ENCODE measurements at regions not wholly inside any gene's neighbourhood (a gene's known extent, or its start where the extent isn't known, plus 50 kb on each side); places are given as distances from the start of the nearest gene placed in this dataset.
"Not testable (repeated sequence)": the region's sequence is repeated elsewhere in the genome, so short reads cannot be mapped to it uniquely, and the experiment has no call there.

- no peak for ATAC-seq
- TF ChIP-seq ZFP3 (CRISPR knock-in tag; IDR thresholded peaks at IDR 0.05) (no peak), TOX (CRISPR knock-in tag; IDR thresholded peaks at IDR 0.05; ENCODE audit: borderline replicate concordance) (no peak), ARNTL (CRISPR knock-in tag; IDR thresholded peaks at IDR 0.05; ENCODE audit: borderline replicate concordance, low read depth) (no peak), BACH2 (CRISPR knock-in tag; IDR thresholded peaks at IDR 0.05; ENCODE audit: borderline replicate concordance) (no peak), GLIS3 (CRISPR knock-in tag; IDR thresholded peaks at IDR 0.05) (no peak), ZC3H10 (CRISPR knock-in tag; IDR thresholded peaks at IDR 0.05) (no peak), TSHZ2 (CRISPR knock-in tag; IDR thresholded peaks at IDR 0.05) (no peak), ZNF70 (CRISPR knock-in tag; IDR thresholded peaks at IDR 0.05) (no peak), RARB (CRISPR knock-in tag; IDR thresholded peaks at IDR 0.05) (no peak), ZNF565 (CRISPR knock-in tag; conservative IDR thresholded peaks at IDR 0.05; ENCODE audit: low read depth) (no peak), PATZ1 (CRISPR knock-in tag; IDR thresholded peaks at IDR 0.05; ENCODE audit: borderline replicate concordance) (no peak), TCF4 (CRISPR knock-in tag; IDR thresholded peaks at IDR 0.05; ENCODE audit: borderline replicate concordance) (no peak), PPARA (CRISPR knock-in tag; IDR thresholded peaks at IDR 0.05; ENCODE audit: borderline replicate concordance) (no peak), OSR1 (CRISPR knock-in tag; IDR thresholded peaks at IDR 0.05) (no peak), CREB5 (CRISPR knock-in tag; IDR thresholded peaks at IDR 0.05; ENCODE audit: low read depth) (no peak)
These were observed 142.9 kb upstream of the SALL4 start for GRCh38 chr20:51945177-51945576.

GRCh38 chr20:51943761-51944160 lies 141.4 kb upstream of the SALL4 start:
- no peak for TF ChIP-seq BACH2 (CRISPR knock-in tag; IDR thresholded peaks at IDR 0.05; ENCODE audit: borderline replicate concordance)
- TF ChIP-seq TCF4 (CRISPR knock-in tag; IDR thresholded peaks at IDR 0.05; ENCODE audit: borderline replicate concordance): no peak
- TF ChIP-seq PPARA (CRISPR knock-in tag; IDR thresholded peaks at IDR 0.05; ENCODE audit: borderline replicate concordance): no peak
- TF ChIP-seq SNAI2 (CRISPR knock-in tag; IDR thresholded peaks at IDR 0.05): no peak
- TF ChIP-seq TSHZ2 (CRISPR knock-in tag; IDR thresholded peaks at IDR 0.05): no peak
- no peak for ATAC-seq

- ATAC-seq: not testable (repeated sequence)
These were observed 141.0 kb upstream of the SALL4 start for GRCh38 chr20:51943326-51943725.

- ATAC-seq: no peak
- TF ChIP-seq SNAI2 (CRISPR knock-in tag; IDR thresholded peaks at IDR 0.05) (no peak), BACH2 (CRISPR knock-in tag; IDR thresholded peaks at IDR 0.05; ENCODE audit: borderline replicate concordance) (no peak), ZNF8 (CRISPR knock-in tag; IDR thresholded peaks at IDR 0.05) (no peak), OSR1 (CRISPR knock-in tag; IDR thresholded peaks at IDR 0.05) (no peak), RARB (CRISPR knock-in tag; IDR thresholded peaks at IDR 0.05) (no peak), TCF4 (CRISPR knock-in tag; IDR thresholded peaks at IDR 0.05; ENCODE audit: borderline replicate concordance) (no peak), ZNF70 (CRISPR knock-in tag; IDR thresholded peaks at IDR 0.05) (no peak)
These were observed 139.2 kb upstream of the SALL4 start for GRCh38 chr20:51941503-51941902.

- ATAC-seq: no peak
- TF ChIP-seq TSHZ2 (CRISPR knock-in tag; IDR thresholded peaks at IDR 0.05): no peak
- TF ChIP-seq ISL1 (CRISPR knock-in tag; IDR thresholded peaks at IDR 0.05): no peak
- no peak for TF ChIP-seq ZNF565 (CRISPR knock-in tag; conservative IDR thresholded peaks at IDR 0.05; ENCODE audit: low read depth)
- TF ChIP-seq SNAI2 (CRISPR knock-in tag; IDR thresholded peaks at IDR 0.05): no peak
- no peak for TF ChIP-seq ZFP3 (CRISPR knock-in tag; IDR thresholded peaks at IDR 0.05)
- no peak for TF ChIP-seq ARNTL (CRISPR knock-in tag; IDR thresholded peaks at IDR 0.05; ENCODE audit: borderline replicate concordance, low read depth)
- no peak for TF ChIP-seq CSRNP3 (CRISPR knock-in tag; IDR thresholded peaks at IDR 0.05)
- TF ChIP-seq ZC3H10 (CRISPR knock-in tag; IDR thresholded peaks at IDR 0.05): no peak
These were observed 136.9 kb upstream of the SALL4 start for GRCh38 chr20:51939259-51939585.

Data from SK-N-SH treated with all-trans-retinoic acid at 6 μM for 48 hours (cell line).